Left lung (tissue), 4 donors: ENCODE measurements at regions not wholly inside any gene's neighbourhood (a gene's known extent, or its start where the extent isn't known, plus 50 kb on each side); places are given as distances from the start of the nearest gene placed in this dataset.

ENCODE experiments used
- ATAC-seq: fragments of 200-7000 bp; cut with Tn5 transposase; one replicate; pipeline ENCODE4 v1.9.1; 2020; ENCODE audit warnings: moderate library complexity
- DNase-seq, 4 donors: peaks; one replicate each; pipeline ENCODE4 v3.0.0-alpha.2; 2013 to 2020
- H3K27ac ChIP-seq, 2 donors: fragments of 200-600 bp; sonication (generic) in 1 of 2; one replicate each; pipeline versions ENCODE4 v1.5.0 to v1.8.0; 2020 to 2021
- H3K27me3 ChIP-seq, 2 donors: fragments of 200-600 bp; sonication (generic) in 1 of 2; one replicate each; pipeline versions ENCODE4 v1.5.0 to v1.8.0; 2020 to 2021
- H3K36me3 ChIP-seq, 2 donors: fragments of 200-600 bp; sonication (generic) in 1 of 2; one replicate each; pipeline versions ENCODE4 v1.5.0 to v1.8.0; 2020 to 2021
- H3K4me1 ChIP-seq, 2 donors: fragments of 200-600 bp; one replicate each; pipeline ENCODE4 v1.8.0; 2021
- H3K4me3 ChIP-seq, 2 donors: fragments of 200-600 bp; sonication (generic) in 1 of 2; one replicate each; pipeline versions ENCODE4 v1.5.0 to v1.8.0; 2020 to 2021; ENCODE audit warnings: mild to moderate bottlenecking in 1 of 2
- H3K9me3 ChIP-seq, 2 donors: fragments of 200-600 bp; sonication (generic) in 1 of 2; one replicate each; pipeline versions ENCODE4 v1.5.0 to v1.8.0; 2020 to 2021
- intact Hi-C, 2 donors: fragments of 100-400 bp; cut with DNase I; formaldehyde crosslinking; loops; one replicate each; pipeline versions ENCODE4 v1.11.2 to v1.14.2; 2022
- TF ChIP-seq, protein P1 (sequence below), 2 donors: fragments of 200-600 bp; sonication (generic) in 1 of 2; IDR thresholded peaks; one replicate each; pipeline versions ENCODE4 v1.5.0 to v1.8.0; 2021; ENCODE audit warnings: antibody characterized with exemption in 2 of 2
- donor health status: DM: no; HTN: yes; CAD: no.
- donor health status: DM: no; HTN: no; CAD: no.

DNA sequence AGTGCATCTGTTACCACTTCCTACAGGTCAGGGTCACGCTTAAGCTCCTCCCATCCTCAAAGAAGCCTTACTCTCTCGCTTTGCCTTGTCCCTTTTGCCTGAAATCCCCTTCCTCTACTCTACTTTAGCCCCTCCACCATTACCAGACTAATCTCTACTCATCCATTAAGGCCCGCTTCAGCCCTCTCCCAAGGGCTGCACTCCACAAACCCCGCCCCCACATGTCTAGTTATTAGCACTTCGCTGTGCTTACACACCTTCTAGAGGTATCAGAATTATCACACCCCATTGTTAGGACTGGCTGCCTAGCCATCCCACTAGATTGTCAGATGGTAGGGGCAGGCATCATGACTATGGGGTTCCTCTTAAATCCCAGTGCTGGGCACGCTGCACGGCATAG, 565.7 kb upstream of the WWC1 start:
- H3K4me1 ChIP-seq = no peaks in the 10 kb centered on the region
- intact Hi-C loops = loop anchor here in 1 of 2 donors (10.0 kb wide), 1 partner anchor 489 kb away; no protein-coding TSS in a partner anchor
- no peak for DNase-seq
- no peak for ATAC-seq
- TF ChIP-seq, protein P1, sequence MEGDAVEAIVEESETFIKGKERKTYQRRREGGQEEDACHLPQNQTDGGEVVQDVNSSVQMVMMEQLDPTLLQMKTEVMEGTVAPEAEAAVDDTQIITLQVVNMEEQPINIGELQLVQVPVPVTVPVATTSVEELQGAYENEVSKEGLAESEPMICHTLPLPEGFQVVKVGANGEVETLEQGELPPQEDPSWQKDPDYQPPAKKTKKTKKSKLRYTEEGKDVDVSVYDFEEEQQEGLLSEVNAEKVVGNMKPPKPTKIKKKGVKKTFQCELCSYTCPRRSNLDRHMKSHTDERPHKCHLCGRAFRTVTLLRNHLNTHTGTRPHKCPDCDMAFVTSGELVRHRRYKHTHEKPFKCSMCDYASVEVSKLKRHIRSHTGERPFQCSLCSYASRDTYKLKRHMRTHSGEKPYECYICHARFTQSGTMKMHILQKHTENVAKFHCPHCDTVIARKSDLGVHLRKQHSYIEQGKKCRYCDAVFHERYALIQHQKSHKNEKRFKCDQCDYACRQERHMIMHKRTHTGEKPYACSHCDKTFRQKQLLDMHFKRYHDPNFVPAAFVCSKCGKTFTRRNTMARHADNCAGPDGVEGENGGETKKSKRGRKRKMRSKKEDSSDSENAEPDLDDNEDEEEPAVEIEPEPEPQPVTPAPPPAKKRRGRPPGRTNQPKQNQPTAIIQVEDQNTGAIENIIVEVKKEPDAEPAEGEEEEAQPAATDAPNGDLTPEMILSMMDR (IDR thresholded peaks at IDR 0.05) = no peak
- no peaks in the 10 kb centered on the region for H3K9me3 ChIP-seq
- no peaks in the 10 kb centered on the region for H3K36me3 ChIP-seq
- H3K27me3 ChIP-seq = no peaks in the 10 kb centered on the region
- H3K27ac ChIP-seq = no peak overlapping the region
- H3K4me3 ChIP-seq = no peak overlapping the region

DNA sequence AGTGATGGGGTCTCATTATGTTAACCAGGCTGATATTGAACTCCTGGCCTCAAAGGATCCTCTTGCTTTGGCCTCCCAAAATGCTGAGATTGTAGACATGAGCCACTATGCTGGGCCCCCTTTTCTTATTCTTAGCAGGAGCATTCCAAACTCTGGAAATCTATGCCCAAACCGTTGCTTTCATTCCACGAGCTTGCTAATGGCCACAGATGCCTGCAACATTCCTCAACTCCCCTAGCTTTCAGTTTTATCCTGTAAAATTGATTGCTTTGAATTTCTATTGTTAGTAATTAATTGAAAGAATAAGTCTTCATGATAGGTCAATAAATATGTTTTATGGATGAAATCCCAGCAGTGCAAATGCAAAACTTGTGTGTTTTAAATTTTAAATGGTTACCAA, 564.8 kb upstream of the WWC1 start:
- Histone ChIP-seq H3K4me3 (no peak overlapping the region), H3K9me3 (no peaks in the 10 kb centered on the region), H3K4me1 (no peaks in the 10 kb centered on the region), H3K27ac (no peak overlapping the region), H3K36me3 (no peaks in the 10 kb centered on the region), H3K27me3 (no peaks in the 10 kb centered on the region)
- intact Hi-C loops = loop anchor here in 1 of 2 donors (10.0 kb wide), 1 partner anchor 488 kb away; no protein-coding TSS in a partner anchor
- DNase-seq (no peak), ATAC-seq (no peak)
- TF ChIP-seq, protein P1 (IDR thresholded peaks at IDR 0.05) = no peak

DNA sequence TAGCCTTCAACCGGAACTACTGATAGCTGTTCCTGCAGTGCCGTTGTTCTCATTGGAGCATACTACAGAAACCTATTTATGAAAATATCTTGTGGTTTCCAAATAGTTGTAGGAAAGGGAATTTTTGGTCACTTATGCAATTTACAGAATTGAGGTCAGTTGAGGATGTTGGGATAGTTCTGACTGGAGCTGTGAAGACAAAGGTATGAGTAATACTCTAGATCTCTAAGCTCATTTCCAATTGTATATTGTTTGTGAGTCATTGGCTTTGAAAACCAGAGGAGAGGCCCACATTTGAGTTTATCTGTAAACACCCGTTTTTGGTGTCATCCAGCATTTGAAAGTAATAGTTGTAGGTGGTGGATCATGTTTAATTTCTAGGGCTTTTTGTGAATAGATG, 561.3 kb upstream of the WWC1 start:
- intact Hi-C loops = no loop called here
- TF ChIP-seq, protein P1 (IDR thresholded peaks at IDR 0.05) = no peak
- Histone ChIP-seq H3K4me3 (no peak overlapping the region), H3K4me1 (no peaks in the 10 kb centered on the region), H3K36me3 (no peaks in the 10 kb centered on the region), H3K27me3 (no peaks in the 10 kb centered on the region), H3K9me3 (no peaks in the 10 kb centered on the region), H3K27ac (no peak overlapping the region)
- ATAC-seq (peak; percentile 26), DNase-seq (no peak)

DNA sequence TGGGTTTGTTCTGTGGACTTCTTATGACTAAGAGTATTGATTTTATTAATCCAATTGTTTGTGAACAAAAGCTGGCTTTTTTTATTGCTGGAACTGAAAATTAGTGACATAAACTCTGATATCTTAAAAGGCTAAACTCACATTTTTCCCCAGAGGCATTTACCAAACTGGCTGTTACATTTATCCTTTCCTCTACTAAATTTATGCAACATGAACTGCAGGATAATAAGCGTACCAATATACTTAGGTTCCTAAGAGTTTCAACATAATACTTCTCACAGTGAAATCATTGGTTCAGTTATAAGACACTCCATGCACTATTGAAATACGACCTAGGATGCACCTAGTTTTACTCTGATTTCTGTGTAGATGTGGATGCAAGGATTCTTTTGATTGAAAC, 560.8 kb upstream of the WWC1 start:
- H3K9me3 ChIP-seq = no peaks in the 10 kb centered on the region
- TF ChIP-seq, protein P1 (IDR thresholded peaks at IDR 0.05) = no peak
- H3K27me3 ChIP-seq = no peaks in the 10 kb centered on the region
- H3K4me3 ChIP-seq = no peak overlapping the region
- DNase-seq (no peak), ATAC-seq (no peak)
- intact Hi-C loops = no loop called here
- H3K27ac ChIP-seq = no peak overlapping the region
- H3K36me3 ChIP-seq = no peaks in the 10 kb centered on the region
- H3K4me1 ChIP-seq = no peaks in the 10 kb centered on the region

DNA sequence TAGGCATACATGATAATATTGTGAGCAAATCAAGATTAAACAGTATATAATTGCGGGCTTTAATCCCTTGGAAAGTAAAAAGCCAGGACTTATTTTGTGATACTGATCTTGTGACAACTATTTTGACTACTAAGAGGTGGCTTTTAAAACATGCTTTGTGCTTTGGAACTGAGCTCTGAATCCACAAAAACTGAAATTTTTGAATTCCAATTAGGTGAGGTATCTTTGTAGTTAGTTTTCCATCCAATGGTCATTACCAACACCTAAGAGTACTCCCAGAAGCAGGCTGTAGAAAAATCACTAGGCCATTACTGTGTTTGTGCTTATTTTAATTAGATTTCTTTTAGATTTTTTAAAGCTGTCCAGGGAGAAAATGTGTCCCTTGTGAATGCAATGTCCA, 559.5 kb upstream of the WWC1 start:
- ATAC-seq = no peak
- H3K9me3 ChIP-seq = no peaks in the 10 kb centered on the region
- H3K36me3 ChIP-seq = no peaks in the 10 kb centered on the region
- no peaks in the 10 kb centered on the region for H3K27me3 ChIP-seq
- no peak overlapping the region for H3K27ac ChIP-seq
- intact Hi-C loops = no loop called here
- no peak for DNase-seq
- no peak overlapping the region for H3K4me3 ChIP-seq
- TF ChIP-seq, protein P1 (IDR thresholded peaks at IDR 0.05) = no peak
- no peaks in the 10 kb centered on the region for H3K4me1 ChIP-seq
